ENCODE measurements at regions not wholly inside any gene's neighbourhood (a gene's known extent, or its start where the extent isn't known, plus 50 kb on each side); places are given as distances from the start of the nearest gene placed in this dataset.

- no peak for TF ChIP-seq CTCF (IDR thresholded peaks at IDR 0.05)
- TF ChIP-seq POLR2A (IDR thresholded peaks at IDR 0.05), result no peak
- no peak for TF ChIP-seq EP300 (IDR thresholded peaks at IDR 0.05)
These were observed 109.1 kb upstream of the TBL1X start for GRCh38 chrX:9355739-9356138.

Measured in suprapubic skin (tissue), 3 donors.